ENCODE measurements at regions not wholly inside any gene's neighbourhood (a gene's known extent, or its start where the extent isn't known, plus 50 kb on each side); places are given as distances from the start of the nearest gene placed in this dataset.

GRCh38 chr16:31709181-31709580, 164.4 kb upstream of the ZNF267 start:
- no peak overlapping the region for H3K4me3 ChIP-seq (ENCODE audit: low read length)
- no peaks in the 10 kb centered on the region for H3K9me3 ChIP-seq (ENCODE audit: control insufficient read depth, insufficient read depth, low read length)
- no peaks in the 10 kb centered on the region; the same call in 1 of the 2 replicates for H3K4me1 ChIP-seq (ENCODE audit: control insufficient read depth, insufficient read depth, low read length)
- H3K36me3 ChIP-seq (ENCODE audit: control insufficient read depth, insufficient read depth, low read length) = peaks cover 26% of the 10 kb centered on the region
- no peak for DNase-seq (ENCODE audit: low read depth, low spot score)
- H3K27ac ChIP-seq (ENCODE audit: low read length) = no peak overlapping the region
- WGBS (ENCODE audit: insufficient coverage, insufficient read length) = no CpG with 5 or more reads among the region's 9 CpGs
- no peaks in the 10 kb centered on the region for H3K27me3 ChIP-seq (ENCODE audit: control insufficient read depth, insufficient read depth, low read length)

DNA sequence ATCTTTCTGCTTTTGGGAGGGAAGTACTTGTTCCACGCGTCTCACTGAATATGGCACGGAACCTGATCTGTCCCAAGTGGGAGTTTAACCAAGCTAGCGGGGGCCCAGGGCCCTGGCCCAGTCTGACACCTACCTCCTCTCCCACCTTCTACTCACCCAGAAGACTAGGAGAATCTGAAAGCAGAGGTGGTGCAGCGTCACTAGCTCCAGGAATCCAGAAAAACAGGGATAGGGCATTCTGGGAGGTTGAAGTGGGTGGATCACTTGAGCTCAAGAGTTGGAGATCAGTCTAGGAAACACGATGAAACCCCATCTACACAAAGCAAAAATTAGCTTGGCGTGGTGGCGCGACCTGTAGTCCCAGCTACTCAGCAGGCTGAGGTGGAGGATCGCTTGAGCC, 163.5 kb upstream of the ZNF267 start:
- no CpG with 5 or more reads among the region's 10 CpGs for WGBS (ENCODE audit: insufficient coverage, insufficient read length)
- H3K27me3 ChIP-seq (ENCODE audit: control insufficient read depth, insufficient read depth, low read length) = no peaks in the 10 kb centered on the region
- no peaks in the 10 kb centered on the region; the same call in 1 of the 2 replicates for H3K4me1 ChIP-seq (ENCODE audit: control insufficient read depth, insufficient read depth, low read length)
- no peak overlapping the region for H3K4me3 ChIP-seq (ENCODE audit: low read length)
- H3K36me3 ChIP-seq (ENCODE audit: control insufficient read depth, insufficient read depth, low read length) = peaks cover 24% of the 10 kb centered on the region
- no peak for DNase-seq (ENCODE audit: low read depth, low spot score)
- H3K9me3 ChIP-seq (ENCODE audit: control insufficient read depth, insufficient read depth, low read length) = no peaks in the 10 kb centered on the region
- no peak overlapping the region for H3K27ac ChIP-seq (ENCODE audit: low read length)

DNA sequence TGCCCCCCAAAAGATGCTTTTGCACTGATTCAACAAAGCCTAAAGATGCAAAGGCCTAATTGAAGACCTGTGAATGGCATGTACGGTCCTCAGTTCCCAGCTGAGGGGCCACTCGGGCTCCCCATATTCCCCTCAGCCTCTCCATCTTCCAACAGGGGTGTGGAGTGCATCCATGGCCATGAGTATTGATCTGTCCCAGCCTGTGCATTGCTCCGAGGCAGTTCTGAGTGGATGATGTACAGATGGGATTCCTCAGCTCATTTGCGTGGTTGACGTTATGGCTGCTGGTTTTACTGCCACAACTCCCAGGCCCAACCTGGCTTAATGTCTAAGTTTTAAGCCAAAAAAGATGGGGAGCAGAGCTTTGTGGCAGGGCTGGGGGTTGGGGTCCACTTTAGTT, 162.7 kb upstream of the ZNF267 start:
- H3K9me3 ChIP-seq (ENCODE audit: control insufficient read depth, insufficient read depth, low read length) = no peaks in the 10 kb centered on the region
- H3K4me1 ChIP-seq (ENCODE audit: control insufficient read depth, insufficient read depth, low read length) = no peaks in the 10 kb centered on the region; the same call in 1 of the 2 replicates
- H3K27me3 ChIP-seq (ENCODE audit: control insufficient read depth, insufficient read depth, low read length) = no peaks in the 10 kb centered on the region
- WGBS (ENCODE audit: insufficient coverage, insufficient read length) = no CpG with 5 or more reads among the region's 5 CpGs
- H3K4me3 ChIP-seq (ENCODE audit: low read length) = no peak overlapping the region
- H3K27ac ChIP-seq (ENCODE audit: low read length) = no peak overlapping the region
- peaks cover 17% of the 10 kb centered on the region for H3K36me3 ChIP-seq (ENCODE audit: control insufficient read depth, insufficient read depth, low read length)
- DNase-seq (ENCODE audit: low read depth, low spot score) = no peak

- Histone ChIP-seq H3K36me3 (ENCODE audit: control insufficient read depth, insufficient read depth, low read length) (peaks cover 15% of the 10 kb centered on the region), H3K4me1 (ENCODE audit: control insufficient read depth, insufficient read depth, low read length) (no peaks in the 10 kb centered on the region; the same call in 1 of the 2 replicates), H3K9me3 (ENCODE audit: control insufficient read depth, insufficient read depth, low read length) (no peaks in the 10 kb centered on the region), H3K27ac (ENCODE audit: low read length) (no peak overlapping the region), H3K4me3 (ENCODE audit: low read length) (no peak overlapping the region), H3K27me3 (ENCODE audit: control insufficient read depth, insufficient read depth, low read length) (no peaks in the 10 kb centered on the region)
- WGBS (ENCODE audit: insufficient coverage, insufficient read length) = no CpG with 5 or more reads among the region's 7 CpGs
- DNase-seq (ENCODE audit: low read depth, low spot score) = no peak
These were observed 162.2 kb upstream of the ZNF267 start for GRCh38 chr16:31711344-31711845.

DNA sequence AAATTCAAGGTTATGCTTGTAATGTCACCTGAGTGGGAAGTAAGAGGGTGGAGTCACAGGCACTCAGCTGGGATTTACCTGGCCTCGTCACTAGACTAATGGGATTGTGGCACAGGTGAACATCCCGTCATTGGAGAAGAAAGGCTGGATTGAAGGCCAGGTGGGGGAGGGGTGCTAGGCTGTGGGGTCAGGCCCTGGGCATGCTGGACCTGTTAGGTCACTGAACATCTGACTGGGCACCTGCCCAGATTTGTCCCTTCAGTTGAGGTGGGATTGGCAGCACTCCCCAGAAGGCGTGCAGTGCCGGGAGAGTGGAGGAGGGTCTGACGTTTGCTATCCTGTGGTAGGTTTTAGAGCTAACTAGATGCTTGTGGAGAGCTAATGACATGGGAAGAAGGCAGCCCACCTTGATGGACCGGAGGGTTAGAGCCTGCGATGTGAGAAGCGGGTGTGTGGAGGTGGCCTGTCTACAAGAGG, 161.5 kb upstream of the ZNF267 start:
- Histone ChIP-seq H3K4me3 (ENCODE audit: low read length) (no peak overlapping the region), H3K4me1 (ENCODE audit: control insufficient read depth, insufficient read depth, low read length) (no peaks in the 10 kb centered on the region; the same call in 1 of the 2 replicates), H3K9me3 (ENCODE audit: control insufficient read depth, insufficient read depth, low read length) (no peaks in the 10 kb centered on the region), H3K27ac (ENCODE audit: low read length) (no peak overlapping the region), H3K36me3 (ENCODE audit: control insufficient read depth, insufficient read depth, low read length) (peaks cover 11% of the 10 kb centered on the region), H3K27me3 (ENCODE audit: control insufficient read depth, insufficient read depth, low read length) (no peaks in the 10 kb centered on the region)
- DNase-seq (ENCODE audit: low read depth, low spot score) = no peak
- no CpG with 5 or more reads among the region's 8 CpGs for WGBS (ENCODE audit: insufficient coverage, insufficient read length)

DNA sequence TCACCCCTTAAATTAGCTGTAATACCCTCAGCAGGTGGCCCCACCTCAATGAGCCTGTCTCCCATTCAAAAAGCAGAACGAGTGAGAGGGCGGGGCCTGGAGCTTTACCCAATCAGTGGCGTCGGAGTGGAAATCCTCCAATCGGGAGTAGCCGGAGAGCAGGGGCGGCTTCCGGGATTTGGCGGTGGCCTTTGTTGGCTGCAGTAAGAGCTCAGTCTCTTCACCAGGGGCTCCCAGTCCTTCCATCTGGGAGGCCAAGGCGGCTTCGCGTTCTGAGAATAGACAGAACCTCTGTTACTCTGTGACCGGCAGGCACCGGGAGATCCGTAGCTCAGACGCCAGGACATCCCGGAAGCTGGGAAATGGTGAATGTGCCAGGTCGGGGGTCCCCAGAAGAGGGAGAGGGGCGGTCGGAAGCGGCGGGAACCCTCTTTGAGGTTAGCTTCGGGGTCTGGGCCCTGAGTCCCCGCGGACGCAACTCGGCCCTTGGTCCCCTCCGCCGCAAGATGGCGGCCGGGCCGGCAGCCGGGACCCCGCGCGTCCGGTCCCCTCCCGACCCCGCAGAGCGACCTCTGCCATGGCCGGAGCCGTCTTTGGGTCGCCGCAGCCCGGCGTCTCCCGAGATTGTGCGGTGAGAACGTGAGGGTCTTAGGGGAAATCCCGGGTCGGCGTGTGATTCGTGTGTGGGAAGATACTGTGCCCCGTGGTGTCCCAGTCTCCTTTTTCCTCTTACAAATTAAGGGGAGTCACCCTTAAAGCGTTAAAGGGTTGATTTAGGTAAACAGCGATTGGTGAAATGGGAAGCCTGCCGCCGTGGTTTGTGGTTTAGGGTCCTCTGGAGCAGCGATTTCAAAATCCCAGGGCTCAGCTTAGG, 160.3 kb upstream of the ZNF267 start:
- Histone ChIP-seq H3K4me3 (ENCODE audit: low read length) (peak overlapping the region; percentile 95), H3K9me3 (ENCODE audit: control insufficient read depth, insufficient read depth, low read length) (no peaks in the 10 kb centered on the region), H3K27ac (ENCODE audit: low read length) (no peak overlapping the region), H3K4me1 (ENCODE audit: control insufficient read depth, insufficient read depth, low read length) (no peaks in the 10 kb centered on the region; the same call in 1 of the 2 replicates), H3K36me3 (ENCODE audit: control insufficient read depth, insufficient read depth, low read length) (peaks cover 6% of the 10 kb centered on the region), H3K27me3 (ENCODE audit: control insufficient read depth, insufficient read depth, low read length) (no peaks in the 10 kb centered on the region)
- peak; percentile 87 for DNase-seq (ENCODE audit: low read depth, low spot score)
- no CpG with 5 or more reads among the region's 59 CpGs for WGBS (ENCODE audit: insufficient coverage, insufficient read length)

GRCh38 chr16:31713945-31714902, 159.4 kb upstream of the ZNF267 start:
- Histone ChIP-seq H3K27me3 (ENCODE audit: control insufficient read depth, insufficient read depth, low read length) (no peaks in the 10 kb centered on the region), H3K27ac (ENCODE audit: low read length) (no peak overlapping the region), H3K4me1 (ENCODE audit: control insufficient read depth, insufficient read depth, low read length) (no peaks in the 10 kb centered on the region; the same call in 1 of the 2 replicates), H3K4me3 (ENCODE audit: low read length) (peak overlapping the region; percentile 95; the same call in 1 of the 2 replicates), H3K36me3 (ENCODE audit: control insufficient read depth, insufficient read depth, low read length) (no peaks in the 10 kb centered on the region; the same call in 1 of the 2 replicates), H3K9me3 (ENCODE audit: control insufficient read depth, insufficient read depth, low read length) (no peaks in the 10 kb centered on the region)
- no CpG with 5 or more reads among the region's 12 CpGs for WGBS (ENCODE audit: insufficient coverage, insufficient read length)
- no peak for DNase-seq (ENCODE audit: low read depth, low spot score)

DNA sequence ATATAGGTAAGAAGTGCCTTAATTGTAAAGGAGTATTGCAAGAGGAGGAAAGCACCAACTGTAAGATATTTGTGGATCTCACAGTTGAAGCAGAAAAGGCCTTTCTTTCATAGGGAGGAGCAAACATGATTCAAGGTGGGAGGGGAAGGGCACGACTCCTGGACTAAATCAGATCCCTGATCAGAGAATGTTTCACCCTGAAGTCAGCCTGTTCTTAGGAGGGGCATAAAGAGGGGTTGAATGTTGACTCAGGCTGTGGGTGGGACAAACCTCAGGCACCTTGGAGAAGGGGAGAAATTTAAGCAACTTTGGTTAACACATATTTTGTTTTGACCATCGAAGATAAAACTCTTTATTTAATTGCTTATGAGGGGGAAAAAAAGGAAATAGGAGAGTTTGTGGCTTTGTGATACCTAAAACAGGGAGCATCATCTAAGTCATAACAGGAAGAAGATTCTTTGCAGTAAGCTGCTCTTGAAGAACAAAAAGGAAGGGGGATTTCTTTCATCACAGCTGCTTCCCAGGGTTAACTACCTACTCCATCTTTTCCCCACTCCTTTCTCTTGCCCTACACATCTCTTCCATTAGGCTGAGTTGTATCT, 158.6 kb upstream of the ZNF267 start:
- WGBS (ENCODE audit: insufficient coverage, insufficient read length) = no CpG with 5 or more reads among the region's 2 CpGs
- Histone ChIP-seq H3K27me3 (ENCODE audit: control insufficient read depth, insufficient read depth, low read length) (no peaks in the 10 kb centered on the region), H3K9me3 (ENCODE audit: control insufficient read depth, insufficient read depth, low read length) (no peaks in the 10 kb centered on the region), H3K4me1 (ENCODE audit: control insufficient read depth, insufficient read depth, low read length) (no peaks in the 10 kb centered on the region; the same call in 1 of the 2 replicates), H3K4me3 (ENCODE audit: low read length) (no peak overlapping the region), H3K36me3 (ENCODE audit: control insufficient read depth, insufficient read depth, low read length) (no peaks in the 10 kb centered on the region), H3K27ac (ENCODE audit: low read length) (no peak overlapping the region)
- DNase-seq (ENCODE audit: low read depth, low spot score) = no peak

GRCh38 chr16:31715915-31716314, 157.7 kb upstream of the ZNF267 start:
- Histone ChIP-seq H3K9me3 (ENCODE audit: control insufficient read depth, insufficient read depth, low read length) (no peaks in the 10 kb centered on the region), H3K4me1 (ENCODE audit: control insufficient read depth, insufficient read depth, low read length) (no peaks in the 10 kb centered on the region; the same call in 1 of the 2 replicates), H3K4me3 (ENCODE audit: low read length) (no peak overlapping the region), H3K36me3 (ENCODE audit: control insufficient read depth, insufficient read depth, low read length) (no peaks in the 10 kb centered on the region), H3K27ac (ENCODE audit: low read length) (no peak overlapping the region), H3K27me3 (ENCODE audit: control insufficient read depth, insufficient read depth, low read length) (no peaks in the 10 kb centered on the region)
- no peak for DNase-seq (ENCODE audit: low read depth, low spot score)
- no CpG with 5 or more reads among the region's 4 CpGs for WGBS (ENCODE audit: insufficient coverage, insufficient read length)

DNA sequence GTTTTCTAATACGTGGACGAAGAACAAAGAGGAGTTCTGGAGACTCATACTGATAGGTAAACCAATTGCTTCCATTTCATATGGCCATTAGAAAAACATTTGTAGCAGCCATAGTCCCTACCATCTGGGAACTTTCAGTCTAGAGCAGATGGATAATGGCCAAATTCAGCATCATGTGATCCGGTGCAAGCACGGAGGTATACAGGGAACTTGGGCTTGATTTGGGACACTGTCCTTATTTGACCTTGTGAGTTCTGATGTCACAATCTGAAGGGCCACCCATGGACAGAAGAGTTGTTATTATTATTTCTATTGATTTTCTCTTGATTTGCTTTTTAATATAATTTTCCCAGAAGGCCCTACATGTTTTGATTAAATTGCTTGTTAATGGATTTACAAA, 154.6 kb upstream of the ZNF267 start:
- Histone ChIP-seq H3K4me3 (ENCODE audit: low read length) (no peak overlapping the region), H3K9me3 (ENCODE audit: control insufficient read depth, insufficient read depth, low read length) (no peaks in the 10 kb centered on the region), H3K27ac (ENCODE audit: low read length) (no peak overlapping the region), H3K36me3 (ENCODE audit: control insufficient read depth, insufficient read depth, low read length) (no peaks in the 10 kb centered on the region), H3K27me3 (ENCODE audit: control insufficient read depth, insufficient read depth, low read length) (no peaks in the 10 kb centered on the region), H3K4me1 (ENCODE audit: control insufficient read depth, insufficient read depth, low read length) (no peaks in the 10 kb centered on the region)
- no peak for DNase-seq (ENCODE audit: low read depth, low spot score)
- no CpG with 5 or more reads among the region's 4 CpGs for WGBS (ENCODE audit: insufficient coverage, insufficient read length)
